NB4 (cell line): ENCODE measurements at regions not wholly inside any gene's neighbourhood (a gene's known extent, or its start where the extent isn't known, plus 50 kb on each side); places are given as distances from the start of the nearest gene placed in this dataset.

Experiments
- POLR2A ChIP-seq: IDR thresholded peaks from 2 replicates; pipeline ENCODE4 v1.6.1; 2011; ENCODE audit warnings: mild to moderate bottlenecking; ENCODE audit not compliant: insufficient read length; ENCODE audit errors: extremely low read depth
- TF ChIP-seq, protein P1 (sequence below): IDR thresholded peaks from one replicate; pipeline ENCODE4 v1.5.1; 2012; ENCODE audit warnings: low read depth, low read length

- TF ChIP-seq, protein P1, sequence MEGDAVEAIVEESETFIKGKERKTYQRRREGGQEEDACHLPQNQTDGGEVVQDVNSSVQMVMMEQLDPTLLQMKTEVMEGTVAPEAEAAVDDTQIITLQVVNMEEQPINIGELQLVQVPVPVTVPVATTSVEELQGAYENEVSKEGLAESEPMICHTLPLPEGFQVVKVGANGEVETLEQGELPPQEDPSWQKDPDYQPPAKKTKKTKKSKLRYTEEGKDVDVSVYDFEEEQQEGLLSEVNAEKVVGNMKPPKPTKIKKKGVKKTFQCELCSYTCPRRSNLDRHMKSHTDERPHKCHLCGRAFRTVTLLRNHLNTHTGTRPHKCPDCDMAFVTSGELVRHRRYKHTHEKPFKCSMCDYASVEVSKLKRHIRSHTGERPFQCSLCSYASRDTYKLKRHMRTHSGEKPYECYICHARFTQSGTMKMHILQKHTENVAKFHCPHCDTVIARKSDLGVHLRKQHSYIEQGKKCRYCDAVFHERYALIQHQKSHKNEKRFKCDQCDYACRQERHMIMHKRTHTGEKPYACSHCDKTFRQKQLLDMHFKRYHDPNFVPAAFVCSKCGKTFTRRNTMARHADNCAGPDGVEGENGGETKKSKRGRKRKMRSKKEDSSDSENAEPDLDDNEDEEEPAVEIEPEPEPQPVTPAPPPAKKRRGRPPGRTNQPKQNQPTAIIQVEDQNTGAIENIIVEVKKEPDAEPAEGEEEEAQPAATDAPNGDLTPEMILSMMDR: no peak
- TF ChIP-seq POLR2A: no peak
Observed at GRCh38 chr2:144975881-144976280, 456.0 kb upstream of the ZEB2 start.
